Esophagus muscularis mucosa (tissue), 3 donors: ENCODE measurements at regions not wholly inside any gene's neighbourhood (a gene's known extent, or its start where the extent isn't known, plus 50 kb on each side); places are given as distances from the start of the nearest gene placed in this dataset.

Source experiments
- CTCF ChIP-seq, 3 experiments: fragments of 200-600 bp in 2 of 3; fragments of 450-650 bp in 1 of 3; sonication (generic) in 2 of 3; IDR thresholded peaks; one replicate each; pipeline ENCODE4 v1.5.1; 2017 to 2019; ENCODE audit warnings: antibody characterized with exemption in 3 of 3, mild to moderate bottlenecking in 2 of 3, moderate library complexity in 1 of 3
- POLR2A ChIP-seq: fragments of 450-650 bp; IDR thresholded peaks from one replicate; pipeline ENCODE4 v1.6.1; 2017; ENCODE audit warnings: antibody characterized with exemption, moderate library complexity, mild to moderate bottlenecking, low read depth

- TF ChIP-seq POLR2A, result no peak
- no peak for TF ChIP-seq CTCF (IDR thresholded peaks at IDR 0.05)
These were observed 302.7 kb upstream of the TNP1 start for GRCh38 chr2:217162533-217162932.
